ENCODE measurements at regions not wholly inside any gene's neighbourhood (a gene's known extent, or its start where the extent isn't known, plus 50 kb on each side); places are given as distances from the start of the nearest gene placed in this dataset.
"Not testable (repeated sequence)": the region's sequence is repeated elsewhere in the genome, so short reads cannot be mapped to it uniquely, and the experiment has no call there.

DNA sequence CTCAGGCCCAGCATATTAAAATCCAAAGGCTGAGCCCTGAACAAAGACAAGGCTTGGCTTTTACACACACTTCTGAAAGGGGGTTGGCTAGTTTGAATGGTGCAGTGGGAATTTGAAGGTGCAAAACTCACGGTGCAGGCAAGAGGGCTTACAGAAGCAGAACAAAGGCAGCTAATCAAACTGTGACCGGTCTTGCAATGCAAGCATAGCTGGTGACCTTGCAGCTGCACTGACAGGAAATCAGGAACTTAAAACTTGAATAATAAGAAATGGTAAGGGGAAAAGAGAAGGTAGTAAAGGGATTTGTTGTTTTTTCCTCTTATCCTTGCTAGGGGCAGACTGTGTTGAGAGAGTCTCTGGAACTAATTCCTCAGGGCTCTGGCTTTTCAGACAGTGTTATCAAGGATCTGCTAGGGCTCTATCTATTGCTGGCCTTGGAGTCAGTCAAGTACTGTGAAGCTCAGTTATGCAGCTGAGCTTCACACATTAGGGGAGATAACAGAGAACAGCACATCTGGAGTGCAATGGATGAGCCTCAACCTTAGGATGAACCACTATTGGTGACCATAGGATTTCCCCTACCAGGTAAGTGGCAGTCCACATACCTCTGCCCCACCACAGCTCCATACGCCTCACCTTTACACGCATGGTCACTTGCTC is 97.6 kb downstream of the PPIAL4G start:
- peak; percentile 34 for DNase-seq

- no peak for DNase-seq
These were observed 99.1 kb downstream of the PPIAL4G start for GRCh38 chr1:148383966-148384365.

- no peak for DNase-seq
These were observed 103.4 kb downstream of the PPIAL4G start for GRCh38 chr1:148379697-148380096.

DNA sequence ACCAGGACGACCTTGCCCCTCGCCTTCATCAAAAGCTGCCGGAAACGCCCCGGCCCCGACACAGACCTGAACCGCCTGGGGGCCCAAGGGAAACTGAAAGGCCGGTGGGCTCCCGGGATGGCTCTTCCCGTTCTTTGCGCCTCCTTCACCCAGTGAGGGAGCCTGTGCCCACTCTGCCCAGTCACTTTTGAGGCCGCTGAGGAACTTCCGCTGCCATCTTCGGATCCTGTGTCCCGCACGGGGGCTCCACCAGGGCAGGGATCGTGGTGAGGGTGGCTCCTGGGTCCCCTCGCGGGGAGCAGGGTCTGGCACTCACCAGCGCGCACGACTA is 104.0 kb downstream of the PPIAL4G start:
- no peak for DNase-seq

DNA sequence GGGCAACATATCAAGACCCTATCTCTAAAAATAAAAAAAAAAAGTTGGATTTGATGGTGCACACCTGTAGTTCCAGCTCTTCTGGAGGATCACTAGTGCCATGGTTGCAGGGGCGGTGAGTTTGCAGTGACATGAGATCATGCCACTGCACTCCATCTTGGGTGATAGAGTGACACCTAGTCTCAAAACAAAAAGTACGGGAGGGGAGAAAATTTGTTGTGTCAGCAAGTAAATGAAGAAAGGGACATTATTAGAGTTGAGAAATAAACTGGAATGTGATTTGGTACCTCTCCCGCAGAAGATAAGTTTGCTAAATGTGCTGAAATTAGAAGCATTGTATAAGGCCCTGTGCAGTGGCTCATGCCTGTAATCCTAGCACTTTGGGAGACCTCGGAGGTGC is 105.1 kb downstream of the PPIAL4G start:
- not testable (repeated sequence) for DNase-seq

GRCh38 chr1:148377045-148377444 is 106.1 kb downstream of the PPIAL4G start:
- not testable (repeated sequence) for DNase-seq

DNA sequence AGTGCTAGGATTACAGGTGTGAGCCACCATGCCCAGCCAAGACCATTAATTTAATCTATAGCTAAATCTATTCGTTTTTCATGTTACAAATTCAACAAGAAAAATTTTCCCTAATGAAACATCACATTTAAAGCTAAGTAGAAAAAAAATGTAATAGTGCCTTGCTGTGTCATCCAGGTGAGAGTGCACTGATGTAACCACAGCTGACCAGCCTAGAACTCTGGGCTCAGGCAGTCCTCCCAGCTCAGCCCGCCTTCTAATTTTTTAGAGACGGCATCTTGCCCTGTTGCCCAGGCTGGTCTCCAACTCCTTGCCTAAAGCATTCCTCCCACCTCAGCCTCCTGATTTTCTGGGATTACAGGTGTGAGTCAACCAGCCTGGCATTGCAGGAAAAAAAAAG is 109.0 kb downstream of the PPIAL4G start:
- no peak for DNase-seq

DNA sequence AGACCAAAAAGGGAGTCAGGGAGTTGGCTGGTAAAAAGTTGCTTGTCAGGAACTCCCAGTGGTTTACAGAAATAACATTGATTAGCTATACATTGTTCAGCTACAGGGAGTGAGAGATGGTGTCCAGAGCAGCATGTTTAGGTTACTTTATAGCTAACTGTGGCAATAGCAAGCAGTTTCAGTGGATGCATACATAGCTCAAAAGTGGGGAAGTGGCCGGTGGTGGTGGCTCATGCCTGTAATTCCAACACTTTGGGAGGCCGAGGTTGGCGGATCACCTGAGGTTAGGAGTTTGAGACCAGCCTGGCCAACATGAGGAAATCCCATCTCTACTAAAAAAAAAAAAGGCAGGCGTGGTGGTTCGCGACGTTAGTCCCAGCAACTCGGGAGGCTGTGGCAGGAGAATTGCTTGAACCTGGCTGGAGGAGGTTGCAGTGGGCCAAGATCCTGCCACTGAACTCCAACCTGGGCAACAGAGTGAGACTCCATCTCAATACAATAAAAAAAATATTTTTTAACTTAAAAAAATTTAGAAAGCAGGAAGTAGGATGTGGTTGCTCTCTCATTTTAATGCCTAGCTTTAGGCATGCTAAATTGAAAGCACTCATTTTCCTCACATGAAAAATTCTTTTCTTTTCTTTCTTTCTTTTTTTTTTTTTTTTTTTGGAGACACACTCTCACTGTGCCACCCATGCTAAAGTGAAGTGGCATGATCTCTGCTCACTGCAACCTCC is 109.7 kb downstream of the PPIAL4G start:
- no peak for DNase-seq

GRCh38 chr1:148372731-148373130 is 110.4 kb downstream of the PPIAL4G start:
- no peak for DNase-seq

- DNase-seq, result not testable (repeated sequence)
These were observed 110.9 kb downstream of the PPIAL4G start for GRCh38 chr1:148372051-148372726.

GRCh38 chr1:148371551-148371994 is 111.5 kb downstream of the PPIAL4G start:
- peak; percentile 73 for DNase-seq

DNA sequence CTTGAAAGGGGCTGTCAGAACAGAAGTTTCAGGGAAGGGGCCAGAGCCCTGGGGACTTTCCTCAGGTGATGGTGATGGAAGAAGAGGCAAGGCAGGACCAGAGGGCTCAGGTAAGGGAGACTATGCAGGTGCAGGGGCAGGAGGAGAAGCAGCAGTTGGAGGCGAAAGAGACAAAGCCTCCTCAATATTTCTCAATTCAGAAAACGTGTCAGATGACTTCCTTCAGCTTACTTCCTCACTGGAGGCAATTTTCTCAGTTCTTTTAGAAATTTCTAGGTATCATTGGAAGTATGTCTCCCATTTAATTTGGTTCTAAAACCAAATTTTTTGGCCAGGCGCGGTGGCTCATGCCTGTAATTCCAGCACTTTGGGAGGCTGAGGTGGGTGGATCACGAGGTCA is 112.4 kb downstream of the PPIAL4G start:
- DNase-seq, result peak; percentile 58

DNA sequence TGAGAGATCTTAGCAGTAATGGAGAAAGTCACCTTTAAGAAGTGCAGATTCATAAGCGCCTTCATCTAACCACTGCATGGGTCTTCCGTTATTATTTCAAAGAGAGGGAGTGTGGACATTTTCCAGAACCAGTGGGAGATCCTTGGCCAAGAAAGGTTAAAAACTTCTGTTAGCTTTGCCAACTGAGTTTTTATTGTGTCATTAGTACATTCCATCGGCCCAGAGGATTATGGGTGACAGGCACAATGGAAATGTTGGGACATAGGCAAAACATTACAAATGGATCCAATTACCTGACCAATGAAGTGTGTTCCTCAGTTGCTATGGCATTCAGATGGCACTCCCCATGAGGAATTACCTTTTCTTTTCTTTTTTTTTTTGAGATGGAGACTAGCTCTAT is 115.5 kb downstream of the PPIAL4G start:
- DNase-seq, result no peak

DNA sequence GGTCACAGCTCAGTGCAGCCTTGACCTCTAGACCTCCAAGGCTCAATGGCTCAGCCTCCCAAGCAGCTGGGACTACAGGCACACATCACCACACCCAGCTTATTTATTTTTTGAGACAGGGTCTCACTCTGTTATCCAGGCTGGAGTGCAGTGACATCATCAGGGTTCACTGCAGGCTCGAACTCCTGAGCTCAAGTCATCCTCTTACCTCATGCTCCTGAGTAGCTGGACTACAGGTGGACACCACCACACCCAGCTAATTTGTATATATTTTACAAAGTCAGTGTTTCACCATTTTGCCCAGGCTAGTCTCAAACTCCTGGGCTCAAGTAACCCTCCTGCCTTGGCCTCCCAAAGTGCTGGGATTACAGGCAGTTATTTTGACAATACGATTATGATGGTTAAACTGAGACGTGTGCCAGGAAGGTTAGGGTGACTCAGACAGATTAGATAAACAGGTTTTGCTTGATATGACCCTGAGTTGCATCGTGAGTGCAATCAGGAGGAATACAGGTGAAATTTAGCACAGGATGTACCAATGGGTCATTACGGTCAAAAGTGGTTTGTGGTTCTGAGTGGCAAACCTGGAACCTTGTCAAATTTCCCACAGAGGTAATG is 116.9 kb downstream of the PPIAL4G start:
- not testable (repeated sequence) for DNase-seq

DNA sequence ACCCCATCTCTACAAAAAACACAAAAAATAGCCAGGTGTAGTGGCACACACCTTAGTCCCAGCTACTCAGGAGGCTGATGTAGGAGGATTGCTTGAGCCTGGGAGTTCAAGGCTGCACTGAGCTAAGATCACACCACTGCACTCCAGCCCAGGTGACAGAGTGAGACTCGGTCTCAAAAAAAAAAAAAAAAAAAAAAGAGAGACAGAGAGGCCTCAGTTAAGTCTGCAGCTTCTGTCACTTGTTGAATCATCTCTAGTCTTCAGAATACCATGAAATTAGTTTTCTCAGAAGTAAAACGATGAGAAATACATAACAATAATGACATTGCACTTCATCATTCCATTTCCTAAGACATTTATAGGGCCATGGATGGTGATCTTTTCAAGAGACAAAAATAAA is 118.0 kb downstream of the PPIAL4G start:
- DNase-seq, result not testable (repeated sequence)

DNA sequence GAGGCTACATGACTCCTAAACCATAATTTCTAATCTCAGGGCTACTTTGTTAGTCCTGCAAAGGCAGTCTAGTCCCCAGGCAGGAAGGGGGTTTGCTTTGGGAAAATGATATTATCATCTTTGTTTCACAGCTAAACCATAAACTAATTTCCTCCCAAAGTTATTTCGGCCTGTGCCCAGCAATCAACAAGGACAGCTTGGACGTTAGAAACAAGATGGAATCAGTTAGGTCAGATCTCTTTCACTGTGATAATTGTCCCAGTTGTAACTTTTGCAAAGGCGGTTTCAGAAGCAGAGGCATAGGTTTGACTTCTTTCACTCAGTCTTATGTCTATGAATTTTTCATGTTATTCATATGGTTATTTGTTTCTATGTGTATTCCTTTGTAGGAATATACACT is 119.1 kb downstream of the PPIAL4G start:
- not testable (repeated sequence) for DNase-seq

DNA sequence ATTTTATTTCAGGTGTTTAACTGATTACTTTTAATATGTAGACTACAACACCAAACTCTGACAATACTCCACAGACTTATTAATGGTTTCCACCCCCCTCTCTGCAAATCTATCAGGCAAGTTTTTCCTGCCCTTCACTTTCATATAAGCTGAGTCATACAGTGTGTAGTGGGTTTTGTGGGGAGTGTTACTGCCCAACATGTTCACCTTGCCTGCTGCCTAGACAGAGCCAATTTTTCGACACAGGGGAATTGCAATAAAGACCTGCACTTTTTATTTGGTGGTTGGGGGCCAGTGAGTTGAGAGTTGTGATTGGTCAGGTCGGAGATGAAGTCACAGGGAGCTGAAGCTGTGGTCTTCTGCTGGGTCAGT is 119.7 kb downstream of the PPIAL4G start:
- no peak for DNase-seq

DNA sequence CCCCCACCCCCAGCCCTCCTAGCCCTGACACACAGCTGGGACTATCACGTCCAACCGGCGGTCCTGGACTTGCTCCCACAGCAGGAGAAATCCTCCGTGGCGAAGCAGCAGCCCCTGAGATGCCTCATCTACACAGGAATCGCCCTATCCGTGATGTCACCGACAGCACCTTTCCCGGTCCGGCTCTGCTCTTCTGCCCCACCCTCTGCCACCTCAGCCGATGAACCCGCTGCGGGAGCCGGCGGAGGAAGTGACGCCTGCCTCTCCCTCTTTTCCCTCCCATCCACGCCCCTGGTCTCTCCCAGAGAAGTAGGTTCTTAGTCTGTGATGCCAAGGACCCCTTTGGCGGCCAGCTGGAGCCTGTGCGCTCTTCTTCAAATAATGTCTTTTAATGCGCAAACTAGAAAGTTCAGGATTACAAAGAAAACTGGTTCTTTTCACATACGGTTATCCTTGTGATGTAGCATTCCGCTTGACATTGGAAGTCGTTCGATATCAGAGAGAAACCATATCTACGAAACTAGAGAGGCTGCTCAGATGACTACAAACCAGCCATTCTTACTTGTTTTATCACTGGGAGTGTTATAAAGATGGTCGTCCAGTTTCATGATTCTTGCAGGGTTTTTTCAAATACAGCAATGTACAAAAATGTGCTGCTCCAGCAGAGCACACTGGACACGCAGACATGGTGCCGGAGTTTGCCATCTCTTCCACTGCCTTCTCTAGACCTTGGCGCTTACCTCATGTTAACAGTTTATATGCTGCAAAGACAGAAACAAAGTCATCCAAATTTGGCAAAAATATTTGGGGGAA is 120.3 kb downstream of the PPIAL4G start:
- no peak for DNase-seq

- no peak for DNase-seq
These were observed 120.9 kb downstream of the PPIAL4G start for GRCh38 chr1:148362216-148362611.

DNA sequence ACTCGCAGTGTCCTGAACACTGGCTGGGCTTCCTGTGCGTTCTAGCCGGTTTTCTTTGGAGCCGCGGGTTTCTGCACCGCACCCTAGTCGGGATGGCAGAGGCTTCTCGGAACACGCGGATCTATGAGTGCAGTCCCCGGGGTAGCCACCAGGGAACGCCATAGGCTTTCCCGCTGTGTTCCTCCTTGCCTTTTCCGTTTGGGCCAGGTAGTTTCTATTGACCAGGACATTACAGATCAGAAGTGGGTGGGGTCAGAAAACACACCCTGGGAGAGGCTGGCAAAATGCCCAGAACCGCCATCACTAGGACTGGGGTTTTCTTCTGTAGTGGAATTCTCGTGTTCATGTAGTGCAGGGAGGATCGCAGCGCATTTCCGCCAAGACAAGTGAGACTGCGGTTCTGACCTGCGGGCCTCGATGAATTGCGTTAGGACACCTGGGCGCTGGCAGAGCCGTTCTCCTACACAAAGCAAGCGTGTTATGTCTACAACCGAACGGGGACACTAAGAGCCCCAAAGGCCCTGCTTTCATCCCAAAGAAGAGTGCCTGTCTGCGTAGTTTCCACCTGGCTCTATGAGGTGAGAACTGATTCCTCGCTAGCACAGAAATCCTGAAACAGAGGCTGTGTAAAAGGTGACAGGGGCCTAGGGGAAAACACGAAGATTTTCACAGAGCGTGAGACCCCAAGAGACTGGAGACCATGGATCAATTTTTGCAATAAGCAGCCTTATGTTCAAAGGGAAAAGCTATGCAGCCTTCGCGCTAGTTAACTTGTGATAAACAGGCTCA is 121.5 kb downstream of the PPIAL4G start:
- DNase-seq, result not testable (repeated sequence)

DNA sequence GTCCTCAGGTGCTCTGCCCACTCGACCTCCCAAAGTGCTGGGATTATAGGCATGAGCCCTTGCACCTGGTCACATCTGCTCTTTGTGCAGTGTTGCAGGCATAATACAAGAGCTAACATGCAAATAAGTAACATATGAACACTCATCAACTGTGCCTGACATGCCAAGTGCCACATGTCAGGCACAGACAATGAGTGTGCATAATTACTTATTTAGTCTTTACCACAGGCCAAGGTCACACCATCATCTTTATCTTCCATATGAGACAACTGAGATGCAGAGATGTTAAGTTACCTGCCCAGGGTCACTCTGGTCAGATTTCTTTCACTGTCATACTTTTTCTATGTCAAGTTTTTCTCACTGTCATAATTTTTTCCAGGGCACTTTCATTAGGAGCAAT is 126.1 kb downstream of the PPIAL4G start:
- DNase-seq, result no peak

DNA sequence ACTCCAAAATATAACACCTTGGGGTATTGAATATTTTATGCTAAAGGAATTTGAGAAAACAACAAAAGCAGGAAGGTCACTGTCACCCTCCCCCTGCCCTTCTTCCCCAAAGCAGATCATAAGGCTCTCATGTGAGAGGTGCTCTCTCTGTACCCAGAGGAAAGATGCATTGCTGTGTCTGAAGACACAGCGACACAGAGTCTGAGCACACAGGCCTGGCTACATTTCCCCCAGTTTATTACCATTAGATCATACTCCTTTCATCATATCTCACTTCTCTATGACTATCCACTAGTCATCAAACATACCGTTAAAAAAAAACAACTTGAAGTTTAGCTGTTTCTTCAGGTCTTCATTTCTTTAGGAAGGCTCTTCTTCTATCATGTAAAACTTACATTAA is 127.1 kb downstream of the PPIAL4G start:
- peak; percentile 85 for DNase-seq
